ENCODE measurements at regions not wholly inside any gene's neighbourhood (a gene's known extent, or its start where the extent isn't known, plus 50 kb on each side); places are given as distances from the start of the nearest gene placed in this dataset.

GRCh38 chr1:217369271-217369981 is 261.5 kb downstream of the GPATCH2 start:
- Histone ChIP-seq H3K27me3 (no peaks in the 10 kb centered on the region), H3K4me1 (no peaks in the 10 kb centered on the region), H3K4me3 (replicated peaks in 1 of 3) (no peak overlapping the region), H3K9me3 (no peaks in the 10 kb centered on the region), H3K36me3 (no peaks in the 10 kb centered on the region), H3K27ac (no peak overlapping the region)
- intact Hi-C loops (cut with DNase I) = no loop called here
- WGBS, 2 donors = 38 to 44% methylated on average over 8 of the region's 8 CpGs
- TF ChIP-seq POLR2A (IDR thresholded peaks at IDR 0.05) (no peak), CTCF (IDR thresholded peaks at IDR 0.05) (no peak)
- DNase-seq = no peak

GRCh38 chr1:217364220-217364619 is 266.7 kb downstream of the GPATCH2 start:
- TF ChIP-seq POLR2A (IDR thresholded peaks at IDR 0.05) (no peak), CTCF (IDR thresholded peaks at IDR 0.05) (no peak)
- Histone ChIP-seq H3K4me1 (peaks cover 0 to 3% of the 10 kb centered on the region in 2 donors), H3K36me3 (no peaks in the 10 kb centered on the region), H3K4me3 (replicated peaks in 1 of 3) (no peak overlapping the region), H3K9me3 (no peaks in the 10 kb centered on the region), H3K27me3 (no peaks in the 10 kb centered on the region), H3K27ac (no peak overlapping the region)
- no peak for DNase-seq
- intact Hi-C loops (cut with DNase I) = no loop called here
- 82 to 90% methylated on average over 3 of the region's 3 CpGs for WGBS, 2 donors

GRCh38 chr1:217363319-217363718 is 267.6 kb downstream of the GPATCH2 start:
- Histone ChIP-seq H3K4me1 (peaks cover 0 to 3% of the 10 kb centered on the region in 2 donors), H3K4me3 (replicated peaks in 1 of 3) (no peak overlapping the region), H3K27me3 (no peaks in the 10 kb centered on the region), H3K9me3 (no peaks in the 10 kb centered on the region), H3K27ac (no peak overlapping the region), H3K36me3 (no peaks in the 10 kb centered on the region)
- no peak for DNase-seq
- 54 to 57% methylated on average over 4 of the region's 4 CpGs for WGBS, 2 donors
- TF ChIP-seq POLR2A (IDR thresholded peaks at IDR 0.05) (no peak), CTCF (IDR thresholded peaks at IDR 0.05) (no peak)
- intact Hi-C loops (cut with DNase I) = no loop called here

GRCh38 chr1:217360510-217360909 is 270.4 kb downstream of the GPATCH2 start:
- H3K36me3 ChIP-seq = no peaks in the 10 kb centered on the region
- no peak overlapping the region for H3K4me3 ChIP-seq (replicated peaks in 1 of 3)
- no peaks in the 10 kb centered on the region for H3K27me3 ChIP-seq
- intact Hi-C loops (cut with DNase I) = no loop called here
- no peak overlapping the region for H3K27ac ChIP-seq
- DNase-seq = no peak
- TF ChIP-seq POLR2A (IDR thresholded peaks at IDR 0.05) (no peak), CTCF (IDR thresholded peaks at IDR 0.05) (no peak)
- WGBS, 2 donors = 88 to 90% methylated on average over 4 of the region's 4 CpGs
- no peaks in the 10 kb centered on the region for H3K9me3 ChIP-seq
- H3K4me1 ChIP-seq = peaks cover 0 to 3% of the 10 kb centered on the region in 2 donors

- Histone ChIP-seq H3K4me1 (no peaks in the 10 kb centered on the region), H3K36me3 (no peaks in the 10 kb centered on the region), H3K27me3 (no peaks in the 10 kb centered on the region), H3K4me3 (replicated peaks in 1 of 3) (no peak overlapping the region), H3K27ac (no peak overlapping the region), H3K9me3 (no peaks in the 10 kb centered on the region)
- 66% methylated on average over 3 of the region's 3 CpGs for WGBS, 2 donors
- DNase-seq = no peak
- TF ChIP-seq CTCF (IDR thresholded peaks at IDR 0.05) (no peak), POLR2A (IDR thresholded peaks at IDR 0.05) (no peak)
- intact Hi-C loops (cut with DNase I) = no loop called here
These were observed 276.0 kb downstream of the GPATCH2 start for GRCh38 chr1:217354895-217355294.
